ENCODE measurements at regions not wholly inside any gene's neighbourhood (a gene's known extent, or its start where the extent isn't known, plus 50 kb on each side); places are given as distances from the start of the nearest gene placed in this dataset.

- H3K36me3 Mint-ChIP-seq, result no peaks in the 10 kb centered on the region
- H3K27me3 ChIP-seq (replicated peaks in 1 of 2; ENCODE audit: control insufficient read depth in 2 of 2, extremely low read depth in 1 of 2, insufficient read depth in 2 of 2, low read length in 1 of 2), result no peaks in the 10 kb centered on the region
- peaks cover 0 to 13% (median 2%) of the 10 kb centered on the region in 3 donors for H3K9me3 Mint-ChIP-seq
- H3K4me3 Mint-ChIP-seq, result no peak overlapping the region
- no CpG with 5 or more reads among the region's 2 CpGs for WGBS (ENCODE audit: insufficient coverage)
- no peak overlapping the region for H3K27ac ChIP-seq (ENCODE audit: low read length)
- no peak overlapping the region for H3K4me3 ChIP-seq (ENCODE audit: control insufficient read depth in 1 of 2, extremely low read depth in 1 of 2, low read length in 1 of 2)
- peaks cover 0 to 11% of the 10 kb centered on the region in 2 donors for H3K27me3 Mint-ChIP-seq
- H3K9me3 ChIP-seq, result no peaks in the 10 kb centered on the region
- DNase-seq (no peak), ATAC-seq (replicated peaks in 1 of 4) (no peak)
- CTCF ChIA-PET, result no interaction called here
- H3K36me3 ChIP-seq (ENCODE audit: control insufficient read depth in 2 of 2, extremely low read depth in 1 of 2, insufficient read depth in 1 of 2, low read length in 1 of 2), result no peaks in the 10 kb centered on the region
- H3K4me1 ChIP-seq (ENCODE audit: control insufficient read depth in 1 of 2, extremely low read depth in 1 of 2, insufficient read depth in 2 of 2, low read length in 2 of 2), result no peaks in the 10 kb centered on the region
- H3K27ac Mint-ChIP-seq, result no peak overlapping the region
- no peaks in the 10 kb centered on the region for H3K4me1 Mint-ChIP-seq
- POLR2A ChIA-PET, result no interaction called here
Measured at GRCh38 chr9:87180841-87181240, 233.5 kb upstream of the GAS1 start.

- H3K4me3 ChIP-seq (ENCODE audit: control insufficient read depth in 1 of 2, extremely low read depth in 1 of 2, low read length in 1 of 2), result no peak overlapping the region
- Mint-ChIP-seq H3K9me3 (peaks cover 0 to 13% (median 2%) of the 10 kb centered on the region in 3 donors), H3K4me3 (no peak overlapping the region), H3K36me3 (no peaks in the 10 kb centered on the region), H3K27ac (no peak overlapping the region), H3K4me1 (no peaks in the 10 kb centered on the region), H3K27me3 (peaks cover 0 to 11% of the 10 kb centered on the region in 2 donors)
- POLR2A ChIA-PET, result no interaction called here
- no peaks in the 10 kb centered on the region for H3K36me3 ChIP-seq (ENCODE audit: control insufficient read depth in 2 of 2, extremely low read depth in 1 of 2, insufficient read depth in 1 of 2, low read length in 1 of 2)
- H3K27me3 ChIP-seq (replicated peaks in 1 of 2; ENCODE audit: control insufficient read depth in 2 of 2, extremely low read depth in 1 of 2, insufficient read depth in 2 of 2, low read length in 1 of 2), result no peaks in the 10 kb centered on the region
- DNase-seq (no peak), ATAC-seq (replicated peaks in 1 of 4) (no peak)
- H3K27ac ChIP-seq (ENCODE audit: low read length), result no peak overlapping the region
- no CpG with 5 or more reads among the region's 1 CpG for WGBS (ENCODE audit: insufficient coverage)
- no peaks in the 10 kb centered on the region for H3K4me1 ChIP-seq (ENCODE audit: control insufficient read depth in 1 of 2, extremely low read depth in 1 of 2, insufficient read depth in 2 of 2, low read length in 2 of 2)
- CTCF ChIA-PET, result no interaction called here
- no peaks in the 10 kb centered on the region for H3K9me3 ChIP-seq
Measured at GRCh38 chr9:87181670-87182069, 234.4 kb upstream of the GAS1 start.

- Histone ChIP-seq H3K27ac (ENCODE audit: low read length) (no peak overlapping the region), H3K9me3 (no peaks in the 10 kb centered on the region), H3K4me3 (ENCODE audit: control insufficient read depth in 1 of 2, extremely low read depth in 1 of 2, low read length in 1 of 2) (no peak overlapping the region), H3K4me1 (ENCODE audit: control insufficient read depth in 1 of 2, extremely low read depth in 1 of 2, insufficient read depth in 2 of 2, low read length in 2 of 2) (no peaks in the 10 kb centered on the region), H3K27me3 (replicated peaks in 1 of 2; ENCODE audit: control insufficient read depth in 2 of 2, extremely low read depth in 1 of 2, insufficient read depth in 2 of 2, low read length in 1 of 2) (no peaks in the 10 kb centered on the region), H3K36me3 (ENCODE audit: control insufficient read depth in 2 of 2, extremely low read depth in 1 of 2, insufficient read depth in 1 of 2, low read length in 1 of 2) (no peaks in the 10 kb centered on the region)
- Mint-ChIP-seq H3K4me1 (no peaks in the 10 kb centered on the region), H3K27ac (no peak overlapping the region), H3K27me3 (peaks cover 5 to 16% of the 10 kb centered on the region in 2 donors), H3K4me3 (no peak overlapping the region), H3K36me3 (no peaks in the 10 kb centered on the region), H3K9me3 (peaks cover 2 to 13% (median 4%) of the 10 kb centered on the region in 3 donors)
- ChIA-PET CTCF (no interaction called here), POLR2A (no interaction called here)
- ATAC-seq (replicated peaks in 1 of 4) (no peak), DNase-seq (no peak)
- 87% methylated on average over 4 of the region's 6 CpGs for WGBS (ENCODE audit: insufficient coverage)
Measured at GRCh38 chr9:87184956-87185642, 237.8 kb upstream of the GAS1 start.

GRCh38 chr9:87187656-87188055 is 240.3 kb upstream of the GAS1 start:
- CTCF ChIA-PET, result no interaction called here

GRCh38 chr9:87189006-87189405 is 241.7 kb upstream of the GAS1 start:
- WGBS (ENCODE audit: insufficient coverage), result 14% methylated on average over 1 of the region's 4 CpGs
- no peaks in the 10 kb centered on the region for H3K27me3 ChIP-seq (replicated peaks in 1 of 2; ENCODE audit: control insufficient read depth in 2 of 2, extremely low read depth in 1 of 2, insufficient read depth in 2 of 2, low read length in 1 of 2)
- H3K4me1 ChIP-seq (ENCODE audit: control insufficient read depth in 1 of 2, extremely low read depth in 1 of 2, insufficient read depth in 2 of 2, low read length in 2 of 2), result no peaks in the 10 kb centered on the region
- peaks cover 7 to 19% of the 10 kb centered on the region in 2 donors for H3K27me3 Mint-ChIP-seq
- no peak overlapping the region for H3K27ac ChIP-seq (ENCODE audit: low read length)
- no peak overlapping the region for H3K4me3 ChIP-seq (ENCODE audit: control insufficient read depth in 1 of 2, extremely low read depth in 1 of 2, low read length in 1 of 2)
- H3K4me3 Mint-ChIP-seq, result no peak overlapping the region
- no peaks in the 10 kb centered on the region for H3K9me3 ChIP-seq
- H3K4me1 Mint-ChIP-seq, result no peaks in the 10 kb centered on the region
- ChIA-PET CTCF (no interaction called here), POLR2A (no interaction called here)
- H3K27ac Mint-ChIP-seq, result no peak overlapping the region
- no peak for DNase-seq
- no peak for ATAC-seq (replicated peaks in 1 of 4)
- no peaks in the 10 kb centered on the region for H3K36me3 Mint-ChIP-seq
- H3K9me3 Mint-ChIP-seq, result peaks cover 0 to 4% (median 0%) of the 10 kb centered on the region in 3 donors
- H3K36me3 ChIP-seq (ENCODE audit: control insufficient read depth in 2 of 2, extremely low read depth in 1 of 2, insufficient read depth in 1 of 2, low read length in 1 of 2), result no peaks in the 10 kb centered on the region

More at GRCh38 chr9:87187656-87188055, 240.3 kb upstream of the GAS1 start:
- H3K36me3 ChIP-seq (ENCODE audit: control insufficient read depth in 2 of 2, extremely low read depth in 1 of 2, insufficient read depth in 1 of 2, low read length in 1 of 2), result no peaks in the 10 kb centered on the region
- Mint-ChIP-seq H3K4me1 (no peaks in the 10 kb centered on the region), H3K27ac (no peak overlapping the region), H3K27me3 (peaks cover 5 to 16% of the 10 kb centered on the region in 2 donors), H3K4me3 (no peak overlapping the region), H3K9me3 (peaks cover 0 to 6% (median 4%) of the 10 kb centered on the region in 3 donors), H3K36me3 (no peaks in the 10 kb centered on the region)
- H3K27ac ChIP-seq (ENCODE audit: low read length), result no peak overlapping the region
- H3K27me3 ChIP-seq (replicated peaks in 1 of 2; ENCODE audit: control insufficient read depth in 2 of 2, extremely low read depth in 1 of 2, insufficient read depth in 2 of 2, low read length in 1 of 2), result no peaks in the 10 kb centered on the region
- no peak overlapping the region for H3K4me3 ChIP-seq (ENCODE audit: control insufficient read depth in 1 of 2, extremely low read depth in 1 of 2, low read length in 1 of 2)
- ATAC-seq (replicated peaks in 1 of 4) (no peak), DNase-seq (no peak)
- H3K4me1 ChIP-seq (ENCODE audit: control insufficient read depth in 1 of 2, extremely low read depth in 1 of 2, insufficient read depth in 2 of 2, low read length in 2 of 2), result no peaks in the 10 kb centered on the region
- POLR2A ChIA-PET, result no interaction called here
- H3K9me3 ChIP-seq, result no peaks in the 10 kb centered on the region
- no CpG with 5 or more reads among the region's 4 CpGs for WGBS (ENCODE audit: insufficient coverage)

GRCh38 chr9:87193151-87193550 is 245.8 kb upstream of the GAS1 start:
- ATAC-seq (replicated peaks in 1 of 4) (no peak), DNase-seq (no peak)
- H3K27ac Mint-ChIP-seq, result no peak overlapping the region
- WGBS (ENCODE audit: insufficient coverage), result no CpG with 5 or more reads among the region's 1 CpG
- no peaks in the 10 kb centered on the region for H3K9me3 ChIP-seq
- ChIA-PET CTCF (interaction anchor here in 1 of 2 donors (0.6 kb wide), 1 partner anchor 333 kb away, joined by 9 read pairs; no protein-coding TSS in a partner anchor), POLR2A (no interaction called here)
- no peak overlapping the region for H3K4me3 Mint-ChIP-seq
- peaks cover 22 to 35% of the 10 kb centered on the region in 2 donors for H3K27me3 Mint-ChIP-seq
- no peaks in the 10 kb centered on the region for H3K36me3 Mint-ChIP-seq
- H3K9me3 Mint-ChIP-seq, result peaks cover 0 to 4% (median 0%) of the 10 kb centered on the region in 3 donors
- no peaks in the 10 kb centered on the region for H3K36me3 ChIP-seq (ENCODE audit: control insufficient read depth in 2 of 2, extremely low read depth in 1 of 2, insufficient read depth in 1 of 2, low read length in 1 of 2)
- no peak overlapping the region for H3K27ac ChIP-seq (ENCODE audit: low read length)
- H3K4me1 ChIP-seq (ENCODE audit: control insufficient read depth in 1 of 2, extremely low read depth in 1 of 2, insufficient read depth in 2 of 2, low read length in 2 of 2), result peaks cover 0 to 2% of the 10 kb centered on the region in 2 experiments
- no peaks in the 10 kb centered on the region for H3K4me1 Mint-ChIP-seq
- H3K4me3 ChIP-seq (ENCODE audit: control insufficient read depth in 1 of 2, extremely low read depth in 1 of 2, low read length in 1 of 2), result no peak overlapping the region
- H3K27me3 ChIP-seq (replicated peaks in 1 of 2; ENCODE audit: control insufficient read depth in 2 of 2, extremely low read depth in 1 of 2, insufficient read depth in 2 of 2, low read length in 1 of 2), result peaks cover 0 to 7% of the 10 kb centered on the region in 2 experiments

Data from T-cell (primary cell).